ENCODE measurements at regions not wholly inside any gene's neighbourhood (a gene's known extent, or its start where the extent isn't known, plus 50 kb on each side); places are given as distances from the start of the nearest gene placed in this dataset.
"Not testable (repeated sequence)": the region's sequence is repeated elsewhere in the genome, so short reads cannot be mapped to it uniquely, and the experiment has no call there.

DNA sequence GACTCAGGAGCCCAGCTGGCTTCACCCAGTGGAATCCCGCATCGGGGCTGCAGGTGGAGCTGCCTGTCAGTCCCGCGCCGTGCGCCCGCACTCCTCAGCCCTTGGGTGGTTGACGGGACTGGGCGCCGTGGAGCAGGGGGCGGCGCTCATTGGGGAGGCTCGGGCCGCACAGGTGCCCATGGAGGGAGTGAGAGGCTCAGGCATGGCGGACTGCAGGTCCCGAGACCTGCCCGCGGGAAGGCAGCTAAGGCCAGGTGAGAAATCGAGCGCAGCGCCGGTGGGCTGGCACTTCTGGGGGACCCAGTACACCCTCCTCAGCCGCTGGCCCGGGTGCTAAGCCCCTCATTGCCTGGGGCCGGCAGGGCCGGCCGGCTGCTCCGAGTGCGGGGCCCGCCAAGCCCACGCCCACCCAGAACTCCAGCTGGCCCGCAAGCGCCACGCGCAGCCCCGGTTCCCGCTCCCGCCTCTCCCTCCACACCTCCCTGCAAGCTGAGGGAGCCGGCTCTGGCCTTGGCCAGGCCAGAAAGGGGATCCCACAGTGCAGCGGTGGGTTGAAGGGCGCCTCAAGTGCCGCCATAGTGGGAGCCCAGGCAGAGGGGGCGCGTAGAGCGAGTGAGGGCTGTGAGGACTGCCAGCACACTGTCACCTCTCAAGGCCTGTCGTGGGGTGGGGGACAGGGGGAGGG lies 314.6 kb upstream of the MAGI2 start:
- DNase-seq; H3K27ac Mint-ChIP-seq; H3K4me3 Mint-ChIP-seq; ATAC-seq (replicated peaks); H3K9me3 Mint-ChIP-seq; H3K27me3 Mint-ChIP-seq; H3K36me3 Mint-ChIP-seq (ENCODE audit: insufficient read depth); H3K4me1 Mint-ChIP-seq (ENCODE audit: low read depth in 2 of 2): not testable (repeated sequence)

GRCh38 chr7:79767192-79767591 lies 313.7 kb upstream of the MAGI2 start:
- H3K4me3 Mint-ChIP-seq; H3K4me1 Mint-ChIP-seq (ENCODE audit: low read depth in 2 of 2); H3K27ac Mint-ChIP-seq; H3K36me3 Mint-ChIP-seq (ENCODE audit: insufficient read depth); H3K9me3 Mint-ChIP-seq; DNase-seq; H3K27me3 Mint-ChIP-seq; ATAC-seq (replicated peaks): not testable (repeated sequence)

- Mint-ChIP-seq H3K36me3 (ENCODE audit: insufficient read depth) (no peaks in the 10 kb centered on the region), H3K4me1 (ENCODE audit: low read depth in 2 of 2) (no peaks in the 10 kb centered on the region), H3K27me3 (no peaks in the 10 kb centered on the region), H3K27ac (no peak overlapping the region), H3K4me3 (no peak overlapping the region), H3K9me3 (peaks cover 6 to 29% of the 10 kb centered on the region in 2 donors)
- ATAC-seq (replicated peaks) (no peak), DNase-seq (no peak)
Measured at GRCh38 chr7:79761876-79762429, 308.5 kb upstream of the MAGI2 start.

GRCh38 chr7:79750941-79751340 lies 297.5 kb upstream of the MAGI2 start:
- H3K27me3 Mint-ChIP-seq; H3K4me1 Mint-ChIP-seq (ENCODE audit: low read depth in 2 of 2); DNase-seq; H3K4me3 Mint-ChIP-seq; H3K27ac Mint-ChIP-seq; H3K36me3 Mint-ChIP-seq (ENCODE audit: insufficient read depth); ATAC-seq (replicated peaks): not testable (repeated sequence)
- H3K9me3 Mint-ChIP-seq: peaks cover 7 to 19% of the 10 kb centered on the region in 2 donors

- DNase-seq (no peak), ATAC-seq (replicated peaks) (no peak)
- Mint-ChIP-seq H3K4me1 (ENCODE audit: low read depth in 2 of 2) (no peaks in the 10 kb centered on the region), H3K4me3 (no peak overlapping the region), H3K36me3 (ENCODE audit: insufficient read depth) (no peaks in the 10 kb centered on the region), H3K9me3 (peaks cover 2 to 10% of the 10 kb centered on the region in 2 donors), H3K27me3 (no peaks in the 10 kb centered on the region), H3K27ac (no peak overlapping the region)
Measured at GRCh38 chr7:79749856-79750255, 296.4 kb upstream of the MAGI2 start.

DNA sequence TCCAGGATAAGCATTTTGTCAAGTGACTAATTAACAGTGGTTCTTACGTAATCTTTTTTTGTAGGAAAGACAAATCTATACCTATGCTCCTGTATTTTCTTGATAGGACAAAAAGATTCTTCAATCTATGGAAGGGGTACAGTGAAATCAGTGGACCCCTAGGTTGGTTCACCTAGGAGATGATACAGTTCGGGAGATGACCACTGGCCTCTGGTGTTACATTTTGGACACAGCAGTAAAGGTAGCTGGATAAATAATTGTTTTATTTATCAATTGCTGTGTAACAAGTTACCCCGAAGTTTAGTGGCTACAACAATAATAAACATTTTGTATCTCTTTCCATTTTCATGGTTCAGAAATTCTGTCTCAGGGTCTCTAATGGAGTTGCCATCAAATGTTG lies 288.2 kb upstream of the MAGI2 start:
- Mint-ChIP-seq H3K36me3 (ENCODE audit: insufficient read depth) (no peaks in the 10 kb centered on the region), H3K4me3 (no peak overlapping the region), H3K9me3 (peaks cover 8 to 9% of the 10 kb centered on the region in 2 donors), H3K4me1 (ENCODE audit: low read depth in 2 of 2) (no peaks in the 10 kb centered on the region), H3K27me3 (no peaks in the 10 kb centered on the region), H3K27ac (no peak overlapping the region)
- DNase-seq (no peak), ATAC-seq (replicated peaks) (no peak)

GRCh38 chr7:79740076-79740475 lies 286.6 kb upstream of the MAGI2 start:
- Mint-ChIP-seq H3K36me3 (ENCODE audit: insufficient read depth) (no peaks in the 10 kb centered on the region), H3K9me3 (peaks cover 8 to 9% of the 10 kb centered on the region in 2 donors), H3K4me1 (ENCODE audit: low read depth in 2 of 2) (no peaks in the 10 kb centered on the region), H3K27ac (no peak overlapping the region), H3K27me3 (no peaks in the 10 kb centered on the region), H3K4me3 (no peak overlapping the region)
- no peak for ATAC-seq (replicated peaks)
- DNase-seq: no peak

DNA sequence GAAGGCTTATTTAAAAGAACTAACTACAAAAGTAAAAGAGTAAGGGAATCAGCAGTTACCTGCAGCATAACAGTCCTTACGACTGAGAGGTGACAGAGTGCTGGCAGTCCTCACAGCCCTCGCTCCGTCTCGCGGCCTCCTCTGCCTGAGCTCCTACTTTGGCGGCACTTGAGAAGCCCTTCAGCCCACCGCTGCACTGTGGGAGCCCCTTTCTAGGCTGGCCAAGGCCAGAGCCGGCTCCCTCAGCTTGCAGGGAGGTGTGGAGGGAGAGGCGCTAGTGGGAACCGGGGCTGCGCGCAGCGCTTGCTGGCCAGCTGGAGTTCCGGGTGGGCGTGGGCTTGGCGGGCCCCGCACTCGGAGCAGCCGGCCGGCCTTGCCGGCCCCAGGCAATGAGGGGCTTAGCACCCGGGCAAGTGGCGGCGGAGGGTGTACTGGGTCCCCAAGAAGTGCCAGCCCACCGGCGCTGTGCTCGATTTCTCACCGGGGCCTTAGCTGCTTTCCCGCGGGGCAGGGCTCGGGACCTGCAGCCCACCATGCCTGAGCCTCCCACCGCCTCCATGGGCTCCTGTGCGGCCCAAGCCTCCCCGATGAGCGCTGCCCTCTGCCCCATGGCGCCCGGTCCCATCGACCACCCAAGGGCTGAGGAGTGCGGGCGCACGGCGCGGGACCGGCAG lies 285.7 kb upstream of the MAGI2 start:
- not testable (repeated sequence) for H3K36me3 Mint-ChIP-seq (ENCODE audit: insufficient read depth); H3K4me1 Mint-ChIP-seq (ENCODE audit: low read depth in 2 of 2); H3K27me3 Mint-ChIP-seq; DNase-seq; ATAC-seq (replicated peaks); H3K27ac Mint-ChIP-seq; H3K4me3 Mint-ChIP-seq; H3K9me3 Mint-ChIP-seq

- no peak overlapping the region for H3K4me3 Mint-ChIP-seq
- H3K27me3 Mint-ChIP-seq: no peaks in the 10 kb centered on the region
- no peak for ATAC-seq (replicated peaks)
- peaks cover 20 to 21% of the 10 kb centered on the region in 2 donors for H3K9me3 Mint-ChIP-seq
- no peaks in the 10 kb centered on the region for H3K36me3 Mint-ChIP-seq (ENCODE audit: insufficient read depth)
- H3K4me1 Mint-ChIP-seq (ENCODE audit: low read depth in 2 of 2): no peaks in the 10 kb centered on the region
- DNase-seq: no peak
- no peak overlapping the region for H3K27ac Mint-ChIP-seq
Measured at GRCh38 chr7:79736418-79736817, 283.0 kb upstream of the MAGI2 start.

- no peaks in the 10 kb centered on the region for H3K36me3 Mint-ChIP-seq (ENCODE audit: insufficient read depth)
- no peaks in the 10 kb centered on the region for H3K27me3 Mint-ChIP-seq
- ATAC-seq (replicated peaks) (no peak), DNase-seq (no peak)
- no peak overlapping the region for H3K4me3 Mint-ChIP-seq
- no peaks in the 10 kb centered on the region for H3K4me1 Mint-ChIP-seq (ENCODE audit: low read depth in 2 of 2)
- H3K27ac Mint-ChIP-seq: no peak overlapping the region
- peaks cover 13 to 15% of the 10 kb centered on the region in 2 donors for H3K9me3 Mint-ChIP-seq
Measured at GRCh38 chr7:79735012-79735411, 281.5 kb upstream of the MAGI2 start.

GRCh38 chr7:79734181-79734580 lies 280.7 kb upstream of the MAGI2 start:
- no peaks in the 10 kb centered on the region for H3K36me3 Mint-ChIP-seq (ENCODE audit: insufficient read depth)
- DNase-seq: no peak
- H3K27me3 Mint-ChIP-seq: no peaks in the 10 kb centered on the region
- ATAC-seq (replicated peaks): no peak
- H3K4me3 Mint-ChIP-seq: no peak overlapping the region
- peaks cover 13 to 15% of the 10 kb centered on the region in 2 donors for H3K9me3 Mint-ChIP-seq
- no peak overlapping the region for H3K27ac Mint-ChIP-seq
- H3K4me1 Mint-ChIP-seq (ENCODE audit: low read depth in 2 of 2): no peaks in the 10 kb centered on the region

- H3K4me3 Mint-ChIP-seq: no peak overlapping the region
Measured at GRCh38 chr7:79732535-79732934, 279.1 kb upstream of the MAGI2 start.

DNA sequence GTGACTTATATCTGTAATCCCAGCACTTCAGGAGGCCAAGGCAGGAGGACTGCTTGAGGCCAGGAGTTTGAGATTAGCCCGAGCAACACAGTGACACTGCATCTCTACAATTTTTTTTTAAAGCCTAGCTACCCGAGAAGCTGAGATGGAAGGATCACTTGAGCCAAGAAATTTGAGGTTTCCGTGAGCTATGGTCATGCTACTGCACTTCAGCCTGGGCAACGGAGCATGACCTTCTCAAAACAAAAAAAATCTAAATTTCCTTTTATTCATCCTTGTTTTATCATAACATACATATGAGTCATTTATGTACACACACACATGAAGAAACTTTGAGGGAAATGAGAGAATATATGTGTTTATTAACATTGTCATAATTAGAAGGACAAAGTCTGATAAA lies 277.5 kb upstream of the MAGI2 start:
- Mint-ChIP-seq H3K4me3 (no peak overlapping the region), H3K27ac (no peak overlapping the region), H3K4me1 (ENCODE audit: low read depth in 2 of 2) (no peaks in the 10 kb centered on the region), H3K9me3 (peaks cover 13 to 15% of the 10 kb centered on the region in 2 donors), H3K36me3 (ENCODE audit: insufficient read depth) (no peaks in the 10 kb centered on the region), H3K27me3 (no peaks in the 10 kb centered on the region)
- no peak for DNase-seq
- ATAC-seq (replicated peaks): no peak

More at GRCh38 chr7:79732535-79732934, 279.1 kb upstream of the MAGI2 start:
- Mint-ChIP-seq H3K4me1 (ENCODE audit: low read depth in 2 of 2) (no peaks in the 10 kb centered on the region), H3K27me3 (no peaks in the 10 kb centered on the region), H3K36me3 (ENCODE audit: insufficient read depth) (no peaks in the 10 kb centered on the region), H3K9me3 (peaks cover 13 to 15% of the 10 kb centered on the region in 2 donors), H3K27ac (no peak overlapping the region)
- ATAC-seq (replicated peaks) (no peak), DNase-seq (no peak)

Measured in effector memory CD8-positive, alpha-beta T cell (primary cell).